ENCODE measurements at regions not wholly inside any gene's neighbourhood (a gene's known extent, or its start where the extent isn't known, plus 50 kb on each side); places are given as distances from the start of the nearest gene placed in this dataset.
"Not testable (repeated sequence)": the region's sequence is repeated elsewhere in the genome, so short reads cannot be mapped to it uniquely, and the experiment has no call there.

DNA sequence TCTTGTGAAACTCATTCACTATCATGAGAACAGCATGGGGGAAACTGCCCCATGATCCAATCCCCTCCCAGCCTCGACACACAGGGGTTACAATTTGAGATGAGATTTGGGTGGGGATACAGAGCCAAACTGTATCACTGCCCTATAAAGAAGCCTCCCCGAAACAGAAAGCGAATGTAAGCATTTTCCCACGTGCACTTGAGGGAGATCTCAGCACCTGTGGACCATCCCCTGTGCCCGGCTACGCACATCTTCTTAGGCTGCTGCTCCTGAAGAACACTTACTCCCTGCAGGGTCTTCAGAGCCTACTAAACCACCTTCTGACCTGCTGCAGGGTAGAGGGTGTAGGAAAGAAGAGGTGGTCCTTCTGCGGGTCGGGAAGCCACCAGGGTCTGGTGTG lies 410.2 kb upstream of the IRX2 start:
- Mint-ChIP-seq H3K4me3 (no peak overlapping the region), H3K4me1 (no peaks in the 10 kb centered on the region), H3K9me3 (peaks cover 8% of the 10 kb centered on the region), H3K36me3 (no peaks in the 10 kb centered on the region), H3K27ac (no peak overlapping the region), H3K27me3 (no peaks in the 10 kb centered on the region)

- H3K27ac Mint-ChIP-seq: no peak overlapping the region
- no peak overlapping the region for H3K4me3 Mint-ChIP-seq
- H3K36me3 Mint-ChIP-seq: no peaks in the 10 kb centered on the region
- no peaks in the 10 kb centered on the region for H3K4me1 Mint-ChIP-seq
- H3K27me3 Mint-ChIP-seq: no peaks in the 10 kb centered on the region
- no peaks in the 10 kb centered on the region for H3K9me3 Mint-ChIP-seq
These were observed 405.7 kb upstream of the IRX2 start for GRCh38 chr5:3157214-3157613.

GRCh38 chr5:3155717-3156116 lies 404.2 kb upstream of the IRX2 start:
- Mint-ChIP-seq H3K4me3 (no peak overlapping the region), H3K9me3 (no peaks in the 10 kb centered on the region), H3K27ac (no peak overlapping the region), H3K27me3 (no peaks in the 10 kb centered on the region), H3K4me1 (no peaks in the 10 kb centered on the region), H3K36me3 (no peaks in the 10 kb centered on the region)

- Mint-ChIP-seq H3K9me3 (no peaks in the 10 kb centered on the region), H3K27me3 (no peaks in the 10 kb centered on the region), H3K4me1 (no peaks in the 10 kb centered on the region), H3K4me3 (no peak overlapping the region), H3K27ac (no peak overlapping the region), H3K36me3 (no peaks in the 10 kb centered on the region)
These were observed 403.6 kb upstream of the IRX2 start for GRCh38 chr5:3155046-3155445.

GRCh38 chr5:3153906-3154305 lies 402.4 kb upstream of the IRX2 start:
- Mint-ChIP-seq H3K4me1 (no peaks in the 10 kb centered on the region), H3K4me3 (no peak overlapping the region), H3K27ac (no peak overlapping the region), H3K36me3 (no peaks in the 10 kb centered on the region), H3K9me3 (no peaks in the 10 kb centered on the region), H3K27me3 (no peaks in the 10 kb centered on the region)

DNA sequence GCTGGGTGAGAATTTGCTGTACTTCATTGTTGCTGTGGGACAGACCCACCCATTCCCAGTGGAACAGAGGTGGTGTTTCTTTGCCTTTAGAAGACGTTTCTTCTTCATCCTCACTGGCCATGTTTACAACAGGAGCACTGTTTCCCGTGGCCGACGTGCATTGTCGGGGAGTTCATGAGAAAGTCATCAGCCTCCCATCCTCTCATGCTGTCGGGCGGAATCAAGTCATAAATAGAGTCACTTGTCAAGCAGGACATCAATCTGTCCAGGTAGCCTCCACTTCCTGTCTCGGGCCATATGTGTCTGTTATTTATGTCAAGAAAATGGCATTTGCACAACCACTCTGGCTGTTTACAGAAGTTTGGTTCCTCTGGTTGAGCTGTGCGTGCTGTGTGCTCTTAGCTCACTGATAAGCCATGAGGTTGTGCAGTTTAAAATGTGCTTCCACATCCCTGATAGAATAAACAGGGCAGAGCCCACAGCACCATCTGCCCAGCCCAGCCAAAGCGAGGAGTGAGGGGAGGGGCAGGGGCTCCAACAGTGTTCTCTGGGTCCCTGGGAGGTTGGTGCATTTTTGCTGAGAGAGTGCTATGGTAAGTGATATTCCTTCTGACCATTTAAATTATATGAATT lies 401.9 kb upstream of the IRX2 start:
- no peaks in the 10 kb centered on the region for H3K4me1 Mint-ChIP-seq
- no peaks in the 10 kb centered on the region for H3K36me3 Mint-ChIP-seq
- no peaks in the 10 kb centered on the region for H3K9me3 Mint-ChIP-seq
- no peak overlapping the region for H3K27ac Mint-ChIP-seq
- H3K27me3 Mint-ChIP-seq: no peaks in the 10 kb centered on the region
- no peak overlapping the region for H3K4me3 Mint-ChIP-seq

- H3K9me3 Mint-ChIP-seq: no peaks in the 10 kb centered on the region
- H3K4me1 Mint-ChIP-seq: no peaks in the 10 kb centered on the region
- H3K27me3 Mint-ChIP-seq: no peaks in the 10 kb centered on the region
- H3K27ac Mint-ChIP-seq: no peak overlapping the region
- no peak overlapping the region for H3K4me3 Mint-ChIP-seq
- no peaks in the 10 kb centered on the region for H3K36me3 Mint-ChIP-seq
These were observed 398.4 kb upstream of the IRX2 start for GRCh38 chr5:3149899-3150298.

- H3K36me3 Mint-ChIP-seq: not testable (repeated sequence)
These were observed 395.9 kb upstream of the IRX2 start for GRCh38 chr5:3147405-3147804.

DNA sequence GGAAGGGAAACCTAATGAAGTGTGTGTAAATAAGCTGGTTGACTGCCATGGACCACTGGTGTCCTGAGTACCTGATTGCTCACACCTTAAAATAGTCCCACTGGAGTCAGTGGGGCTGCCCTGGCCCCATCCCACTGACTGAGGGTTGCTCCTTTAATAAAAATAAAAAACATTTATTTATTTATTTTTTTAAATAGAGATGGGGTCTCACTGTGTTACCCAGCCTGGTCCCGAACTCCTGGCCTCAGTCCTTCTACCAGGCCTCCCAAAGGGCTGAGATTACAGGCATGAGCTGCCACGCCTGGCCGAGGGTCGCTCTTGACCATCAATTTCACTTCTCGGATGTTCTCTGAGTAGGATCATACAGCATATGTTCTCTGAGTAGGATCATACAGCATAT lies 394.2 kb upstream of the IRX2 start:
- Mint-ChIP-seq H3K4me1 (no peaks in the 10 kb centered on the region), H3K36me3 (no peaks in the 10 kb centered on the region), H3K27me3 (no peaks in the 10 kb centered on the region), H3K9me3 (no peaks in the 10 kb centered on the region), H3K27ac (no peak overlapping the region), H3K4me3 (no peak overlapping the region)

More at GRCh38 chr5:3147405-3147804, 395.9 kb upstream of the IRX2 start:
- not testable (repeated sequence) for H3K27ac Mint-ChIP-seq, H3K4me1 Mint-ChIP-seq, H3K9me3 Mint-ChIP-seq, H3K4me3 Mint-ChIP-seq, H3K27me3 Mint-ChIP-seq

GRCh38 chr5:3143382-3143781 lies 391.9 kb upstream of the IRX2 start:
- no peaks in the 10 kb centered on the region for H3K9me3 Mint-ChIP-seq
- H3K4me3 Mint-ChIP-seq: no peak overlapping the region
- H3K4me1 Mint-ChIP-seq: no peaks in the 10 kb centered on the region
- H3K27ac Mint-ChIP-seq: no peak overlapping the region
- no peaks in the 10 kb centered on the region for H3K36me3 Mint-ChIP-seq
- no peaks in the 10 kb centered on the region for H3K27me3 Mint-ChIP-seq

- Mint-ChIP-seq H3K27ac (no peak overlapping the region), H3K27me3 (no peaks in the 10 kb centered on the region), H3K4me3 (no peak overlapping the region), H3K4me1 (no peaks in the 10 kb centered on the region), H3K9me3 (no peaks in the 10 kb centered on the region), H3K36me3 (no peaks in the 10 kb centered on the region)
These were observed 391.0 kb upstream of the IRX2 start for GRCh38 chr5:3142261-3143027.

DNA sequence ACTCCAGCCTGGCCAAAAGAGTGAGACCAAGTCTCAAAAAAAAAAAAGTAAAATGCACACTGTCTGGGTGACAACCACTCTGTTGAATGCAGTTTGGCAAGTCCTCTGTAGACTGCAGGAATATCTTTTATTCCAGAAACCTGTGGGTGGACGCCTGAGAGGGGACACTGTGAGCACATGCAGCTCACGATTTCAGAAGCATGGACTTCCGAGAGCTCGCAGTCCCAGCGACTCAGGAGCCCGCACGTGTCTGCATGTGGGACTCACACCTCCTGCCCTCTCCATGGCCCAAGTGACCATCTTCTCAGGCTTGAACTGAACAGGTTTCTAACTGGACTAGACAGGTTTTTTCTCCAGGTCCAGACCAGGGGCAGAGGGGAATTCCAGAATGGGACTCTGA lies 388.6 kb upstream of the IRX2 start:
- no peak overlapping the region for H3K4me3 Mint-ChIP-seq
- no peaks in the 10 kb centered on the region for H3K27me3 Mint-ChIP-seq
- H3K36me3 Mint-ChIP-seq: no peaks in the 10 kb centered on the region
- H3K27ac Mint-ChIP-seq: no peak overlapping the region
- H3K4me1 Mint-ChIP-seq: no peaks in the 10 kb centered on the region
- no peaks in the 10 kb centered on the region for H3K9me3 Mint-ChIP-seq

GRCh38 chr5:3139499-3139931 lies 388.0 kb upstream of the IRX2 start:
- H3K36me3 Mint-ChIP-seq: no peaks in the 10 kb centered on the region
- H3K9me3 Mint-ChIP-seq: no peaks in the 10 kb centered on the region
- H3K27me3 Mint-ChIP-seq: no peaks in the 10 kb centered on the region
- no peak overlapping the region for H3K27ac Mint-ChIP-seq
- no peak overlapping the region for H3K4me3 Mint-ChIP-seq
- no peaks in the 10 kb centered on the region for H3K4me1 Mint-ChIP-seq

DNA sequence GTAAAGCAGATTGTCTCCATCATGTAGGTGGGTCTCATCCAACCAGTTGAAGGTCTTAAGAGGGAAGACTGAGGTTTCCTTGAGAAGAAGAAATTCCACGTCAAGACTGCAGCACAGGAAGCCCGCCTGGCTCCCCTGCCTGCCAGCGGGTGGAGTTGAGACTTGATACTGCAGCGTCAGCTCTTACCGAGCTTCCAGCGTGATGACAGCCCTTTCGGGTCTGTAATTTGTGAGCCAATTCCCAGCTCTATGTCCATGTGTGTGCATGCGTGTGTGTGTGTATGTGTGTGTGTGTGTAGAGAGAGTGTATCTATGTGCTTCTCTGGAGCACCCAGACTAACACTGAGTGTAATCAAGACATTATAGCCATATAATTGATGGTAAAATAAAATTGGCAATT lies 379.7 kb upstream of the IRX2 start:
- Mint-ChIP-seq H3K27me3 (no peaks in the 10 kb centered on the region), H3K4me1 (no peaks in the 10 kb centered on the region), H3K9me3 (no peaks in the 10 kb centered on the region), H3K27ac (no peak overlapping the region), H3K4me3 (no peak overlapping the region), H3K36me3 (no peaks in the 10 kb centered on the region)

- no peak overlapping the region for H3K4me3 Mint-ChIP-seq
- no peaks in the 10 kb centered on the region for H3K4me1 Mint-ChIP-seq
- H3K9me3 Mint-ChIP-seq: no peaks in the 10 kb centered on the region
- no peak overlapping the region for H3K27ac Mint-ChIP-seq
- H3K27me3 Mint-ChIP-seq: no peaks in the 10 kb centered on the region
- no peaks in the 10 kb centered on the region for H3K36me3 Mint-ChIP-seq
These were observed 377.8 kb upstream of the IRX2 start for GRCh38 chr5:3129252-3129651.

DNA sequence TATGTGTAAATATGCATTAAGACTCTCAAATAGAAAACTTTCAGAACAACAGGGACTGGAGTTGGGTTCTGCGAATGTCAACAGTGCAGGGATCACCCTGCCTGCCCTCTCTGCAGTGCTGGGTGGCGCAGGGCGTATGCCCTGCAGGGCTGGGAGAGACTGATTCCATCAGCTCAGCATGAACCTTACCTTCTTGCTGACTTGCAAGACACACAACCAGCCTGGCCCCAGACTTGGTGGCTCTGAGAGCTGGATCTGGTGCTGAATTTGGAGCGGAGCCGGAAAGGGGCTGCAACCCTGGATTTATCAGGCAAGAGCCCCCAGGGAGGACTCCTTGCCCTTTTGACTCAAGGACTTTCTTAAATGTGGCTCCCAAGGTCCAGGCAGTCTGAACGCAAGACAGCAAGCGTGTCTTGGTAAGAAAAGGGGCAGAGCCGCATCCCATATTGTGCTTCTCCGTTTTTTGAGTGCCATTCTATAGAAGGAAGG lies 376.0 kb upstream of the IRX2 start:
- Mint-ChIP-seq H3K27me3 (peaks cover 1% of the 10 kb centered on the region), H3K4me1 (no peaks in the 10 kb centered on the region)

More for the DNA sequence above, 376.0 kb upstream of the IRX2 start:
- Mint-ChIP-seq H3K27ac (no peak overlapping the region), H3K4me3 (no peak overlapping the region), H3K36me3 (no peaks in the 10 kb centered on the region), H3K9me3 (no peaks in the 10 kb centered on the region)

Measured in activated naive CD4-positive, alpha-beta T cell treated with anti-CD3 and anti-CD28 coated beads, Interleukin-2, amount 50 U/mL, for 24 hours (primary cell).